ENCODE measurements at regions not wholly inside any gene's neighbourhood (a gene's known extent, or its start where the extent isn't known, plus 50 kb on each side); places are given as distances from the start of the nearest gene placed in this dataset.

GRCh38 chr18:67109535-67109934 is 407.0 kb downstream of the DSEL start:
- Histone ChIP-seq H3K9me3 (no peaks in the 10 kb centered on the region), H3K36me3 (no peaks in the 10 kb centered on the region), H3K4me3 (no peak overlapping the region), H3K4me1 (no peaks in the 10 kb centered on the region), H3K27me3 (no peaks in the 10 kb centered on the region), H3K27ac (no peak overlapping the region)
- TF ChIP-seq CTCF (IDR thresholded peaks at IDR 0.05 in 4 of 5, conservative IDR thresholded peaks at IDR 0.05 in 1 of 5) = no peak
- no peak for TF ChIP-seq POLR2A (IDR thresholded peaks at IDR 0.05)
- intact Hi-C loops (cut with DNase I; ENCODE audit: low total_unique reads) = no loop called here
- DNase-seq = no peak
- in situ Hi-C loops (cut with MboI; ENCODE audit: low sequenced_read_pairs in 4 of 4) = loop anchor here in 1 of 4 donors (10.0 kb wide), 1 partner anchor 85 kb away; no protein-coding TSS in a partner anchor
- ATAC-seq = no peak

GRCh38 chr18:67108894-67109293 is 407.6 kb downstream of the DSEL start:
- no peaks in the 10 kb centered on the region for H3K4me1 ChIP-seq
- intact Hi-C loops (cut with DNase I; ENCODE audit: low total_unique reads) = no loop called here
- no peak for ATAC-seq
- TF ChIP-seq POLR2A (IDR thresholded peaks at IDR 0.05) = no peak
- TF ChIP-seq CTCF (IDR thresholded peaks at IDR 0.05 in 4 of 5, conservative IDR thresholded peaks at IDR 0.05 in 1 of 5) = no peak
- no peaks in the 10 kb centered on the region for H3K36me3 ChIP-seq
- H3K27me3 ChIP-seq = no peaks in the 10 kb centered on the region
- H3K27ac ChIP-seq = no peak overlapping the region
- DNase-seq = no peak
- no peaks in the 10 kb centered on the region for H3K9me3 ChIP-seq
- no peak overlapping the region for H3K4me3 ChIP-seq
- in situ Hi-C loops (cut with MboI; ENCODE audit: low sequenced_read_pairs in 4 of 4) = loop anchor here in 1 of 4 donors (10.0 kb wide), 1 partner anchor 86 kb away; no protein-coding TSS in a partner anchor

GRCh38 chr18:67104700-67105284 is 411.7 kb downstream of the DSEL start:
- Histone ChIP-seq H3K4me1 (no peaks in the 10 kb centered on the region), H3K27ac (no peak overlapping the region), H3K27me3 (no peaks in the 10 kb centered on the region), H3K4me3 (no peak overlapping the region), H3K9me3 (no peaks in the 10 kb centered on the region), H3K36me3 (no peaks in the 10 kb centered on the region)
- intact Hi-C loops (cut with DNase I; ENCODE audit: low total_unique reads) (loop anchor here (1.0 kb wide), 1 partner anchor 96 kb away; no protein-coding TSS in a partner anchor), in situ Hi-C loops (cut with MboI; ENCODE audit: low sequenced_read_pairs in 4 of 4) (loop anchor here in 1 of 4 donors (10.0 kb wide), 1 partner anchor 90 kb away; no protein-coding TSS in a partner anchor)
- ATAC-seq (peak in 1 of 2 donors; percentile 73), DNase-seq (peak; percentile 6 to 25)
- peak in 2 of 5 experiments; percentile 35 to 43 for TF ChIP-seq CTCF (IDR thresholded peaks at IDR 0.05 in 4 of 5, conservative IDR thresholded peaks at IDR 0.05 in 1 of 5)
- TF ChIP-seq POLR2A (IDR thresholded peaks at IDR 0.05) = no peak

GRCh38 chr18:67094123-67094522 is 422.4 kb downstream of the DSEL start:
- Histone ChIP-seq H3K27ac (no peak overlapping the region), H3K27me3 (no peaks in the 10 kb centered on the region), H3K4me1 (no peaks in the 10 kb centered on the region), H3K36me3 (no peaks in the 10 kb centered on the region), H3K9me3 (no peaks in the 10 kb centered on the region), H3K4me3 (no peak overlapping the region)
- in situ Hi-C loops (cut with MboI; ENCODE audit: low sequenced_read_pairs in 4 of 4) (no loop called here), intact Hi-C loops (cut with DNase I; ENCODE audit: low total_unique reads) (no loop called here)
- no peak for TF ChIP-seq CTCF (IDR thresholded peaks at IDR 0.05 in 4 of 5, conservative IDR thresholded peaks at IDR 0.05 in 1 of 5)
- TF ChIP-seq POLR2A (IDR thresholded peaks at IDR 0.05) = no peak
- ATAC-seq (no peak), DNase-seq (no peak)

- in situ Hi-C loops (cut with MboI; ENCODE audit: low sequenced_read_pairs in 4 of 4) = no loop called here
- intact Hi-C loops (cut with DNase I; ENCODE audit: low total_unique reads) = no loop called here
- no peak for ATAC-seq
- Histone ChIP-seq H3K9me3 (no peaks in the 10 kb centered on the region), H3K27me3 (no peaks in the 10 kb centered on the region), H3K4me1 (no peaks in the 10 kb centered on the region), H3K36me3 (no peaks in the 10 kb centered on the region), H3K4me3 (no peak overlapping the region), H3K27ac (no peak overlapping the region)
- TF ChIP-seq POLR2A (IDR thresholded peaks at IDR 0.05) (no peak), CTCF (IDR thresholded peaks at IDR 0.05 in 4 of 5, conservative IDR thresholded peaks at IDR 0.05 in 1 of 5) (no peak)
- DNase-seq = no peak
These were observed 424.4 kb downstream of the DSEL start for GRCh38 chr18:67092141-67092540.

All from gastrocnemius medialis (tissue), 4 donors.